HG02610 (cell line): ENCODE measurements at regions not wholly inside any gene's neighbourhood (a gene's known extent, or its start where the extent isn't known, plus 50 kb on each side); places are given as distances from the start of the nearest gene placed in this dataset.

ENCODE experiments used
- ATAC-seq: cut with Tn5 transposase; IDR thresholded peaks from one replicate; pipeline ENCODE4 v1.9.1; 2021; ENCODE audit warnings: mild to moderate bottlenecking, moderate library complexity; ENCODE audit not compliant: unreplicated experiment

GRCh38 chr13:73860501-73860900, 273.7 kb downstream of the KLF12 start:
- no peak for ATAC-seq

- ATAC-seq, result no peak
Observed at GRCh38 chr13:73859841-73860240, 274.4 kb downstream of the KLF12 start.

- no peak for ATAC-seq
Observed at GRCh38 chr13:73857106-73857505, 277.1 kb downstream of the KLF12 start.

- peak; percentile 84 for ATAC-seq
Observed at GRCh38 chr13:73851104-73851503, 283.1 kb downstream of the KLF12 start.

- no peak for ATAC-seq
Observed at GRCh38 chr13:73850104-73850873, 283.9 kb downstream of the KLF12 start.

- no peak for ATAC-seq
Observed at GRCh38 chr13:73849292-73849691, 284.9 kb downstream of the KLF12 start.

GRCh38 chr13:73844986-73845385, 289.2 kb downstream of the KLF12 start:
- no peak for ATAC-seq

- no peak for ATAC-seq
Observed at GRCh38 chr13:73842626-73843025, 291.6 kb downstream of the KLF12 start.

- ATAC-seq, result no peak
Observed at GRCh38 chr13:73842184-73842583, 292.0 kb downstream of the KLF12 start.

GRCh38 chr13:73837147-73837546, 297.1 kb downstream of the KLF12 start:
- no peak for ATAC-seq

GRCh38 chr13:73835138-73835721, 299.0 kb downstream of the KLF12 start:
- ATAC-seq, result no peak

GRCh38 chr13:73833325-73834070, 300.7 kb downstream of the KLF12 start:
- no peak for ATAC-seq

- ATAC-seq, result no peak
Observed at GRCh38 chr13:73832825-73833224, 301.4 kb downstream of the KLF12 start.

GRCh38 chr13:73832128-73832588, 302.0 kb downstream of the KLF12 start:
- ATAC-seq, result no peak

- ATAC-seq, result no peak
Observed at GRCh38 chr13:73829416-73829815, 304.8 kb downstream of the KLF12 start.

GRCh38 chr13:73828811-73829210, 305.4 kb downstream of the KLF12 start:
- ATAC-seq, result no peak

- no peak for ATAC-seq
Observed at GRCh38 chr13:73827434-73827833, 306.8 kb downstream of the KLF12 start.

- no peak for ATAC-seq
Observed at GRCh38 chr13:73825143-73825542, 309.1 kb downstream of the KLF12 start.

GRCh38 chr13:73822668-73823592, 311.3 kb downstream of the KLF12 start:
- ATAC-seq, result no peak

- ATAC-seq, result no peak
Observed at GRCh38 chr13:73820688-73821087, 313.5 kb downstream of the KLF12 start.

GRCh38 chr13:73820285-73820684, 313.9 kb downstream of the KLF12 start:
- no peak for ATAC-seq
